OCI-M1 (cell line): ENCODE measurements at regions not wholly inside any gene's neighbourhood (a gene's known extent, or its start where the extent isn't known, plus 50 kb on each side); places are given as distances from the start of the nearest gene placed in this dataset.
A peak's percentile ranks its signal among the peaks of the same experiment; 100 is the strongest.

Source experiments
- DNase-seq: peaks from one replicate; lab custom pipeline; 2025; lab: John Stamatoyannopoulos, UW

DNA sequence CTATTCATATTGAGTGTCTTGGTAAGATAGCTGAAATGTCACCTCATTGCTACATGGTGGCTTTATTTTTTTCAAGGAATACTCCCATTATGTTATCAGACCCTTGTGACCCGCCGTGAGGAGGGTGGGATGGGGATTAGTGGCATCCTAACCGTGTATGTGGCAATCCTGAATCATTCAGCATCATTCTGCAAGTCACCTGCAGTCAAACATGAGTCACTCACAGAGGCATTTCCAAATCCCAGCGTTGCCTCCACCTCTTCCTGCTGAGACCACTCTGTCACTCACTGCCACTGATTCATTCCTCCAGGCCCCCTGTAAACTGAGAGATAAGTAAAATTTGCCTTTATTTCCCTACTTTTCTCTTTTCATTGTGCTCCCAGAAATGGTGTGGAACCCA lies 307.4 kb upstream of the KLHL29 start:
- no peak for DNase-seq

GRCh38 chr2:23078784-23079434 lies 306.1 kb upstream of the KLHL29 start:
- no peak for DNase-seq

DNA sequence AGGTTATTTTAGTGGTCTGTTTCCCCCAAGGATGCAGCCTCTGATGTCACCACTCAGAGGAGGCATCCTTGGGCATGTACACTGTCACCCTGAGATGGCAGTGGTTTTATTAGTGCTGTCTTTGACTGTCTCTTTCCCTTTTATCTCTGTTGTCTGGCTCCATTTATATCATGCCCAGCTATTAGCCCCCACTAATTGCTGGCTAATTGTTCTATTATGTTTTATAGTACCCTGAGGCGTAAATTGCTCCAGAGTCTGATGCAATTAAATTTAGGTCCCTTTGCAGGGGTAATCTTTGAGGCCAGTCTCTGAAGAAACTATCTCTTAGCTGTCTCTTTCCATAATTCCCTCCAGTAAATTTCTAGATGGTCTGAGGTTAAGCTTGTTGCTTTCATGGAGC lies 301.0 kb upstream of the KLHL29 start:
- no peak for DNase-seq

DNA sequence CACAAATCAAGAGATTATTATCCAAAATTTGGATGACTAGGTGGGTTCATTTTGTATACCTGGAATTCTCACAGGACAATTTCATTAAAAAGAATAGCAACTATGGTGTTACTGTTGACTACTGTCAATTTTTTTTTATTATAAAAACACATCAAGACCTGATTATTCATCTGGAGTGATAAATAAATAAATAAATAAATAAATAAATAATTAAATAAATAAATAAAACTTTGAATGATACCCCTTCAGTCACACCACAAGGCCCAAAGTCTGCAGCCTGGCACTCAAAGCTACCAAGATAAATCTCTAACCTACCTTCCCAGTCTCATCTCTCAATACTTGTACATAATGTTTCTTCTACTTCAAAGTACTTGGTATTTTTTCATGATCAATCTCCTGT lies 294.0 kb upstream of the KLHL29 start:
- no peak for DNase-seq

DNA sequence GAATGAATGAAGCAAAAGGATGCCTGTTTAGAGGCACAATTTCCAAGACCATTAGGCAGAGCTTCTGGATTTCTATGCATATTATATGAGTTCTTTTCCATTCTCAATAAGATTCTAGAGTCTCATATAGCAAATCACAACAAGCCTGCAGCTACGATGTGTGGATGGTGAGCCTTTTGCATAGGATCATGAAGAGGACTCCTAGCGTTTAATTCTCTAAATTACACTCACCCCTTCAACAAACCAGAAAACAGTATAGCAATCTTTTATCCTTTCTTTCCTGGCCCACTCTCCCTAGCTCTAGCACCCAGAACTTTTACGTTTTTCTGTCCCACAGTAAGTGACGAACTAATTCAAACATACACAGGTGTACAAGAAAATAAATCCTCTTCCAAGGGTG lies 293.1 kb upstream of the KLHL29 start:
- no peak for DNase-seq

DNA sequence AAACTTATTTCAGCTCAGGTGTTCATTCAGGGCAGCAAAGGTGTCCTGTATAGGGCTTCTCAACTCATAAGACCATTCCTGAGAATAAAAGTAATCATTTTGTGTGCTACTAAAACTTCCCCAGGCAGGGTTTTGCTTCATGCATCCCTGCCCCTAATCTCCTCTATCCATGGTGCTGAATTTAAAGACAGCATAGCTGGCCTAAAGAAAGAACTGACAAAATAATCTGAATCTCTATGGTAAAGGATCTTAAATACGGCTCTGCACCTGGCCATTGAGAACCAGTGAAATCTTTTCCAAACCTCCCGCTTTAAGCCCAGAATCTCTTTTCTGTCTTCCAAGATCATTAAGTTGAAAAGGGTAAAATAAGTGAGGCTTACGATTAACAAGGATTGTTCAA lies 292.1 kb upstream of the KLHL29 start:
- peak; percentile 30 for DNase-seq

DNA sequence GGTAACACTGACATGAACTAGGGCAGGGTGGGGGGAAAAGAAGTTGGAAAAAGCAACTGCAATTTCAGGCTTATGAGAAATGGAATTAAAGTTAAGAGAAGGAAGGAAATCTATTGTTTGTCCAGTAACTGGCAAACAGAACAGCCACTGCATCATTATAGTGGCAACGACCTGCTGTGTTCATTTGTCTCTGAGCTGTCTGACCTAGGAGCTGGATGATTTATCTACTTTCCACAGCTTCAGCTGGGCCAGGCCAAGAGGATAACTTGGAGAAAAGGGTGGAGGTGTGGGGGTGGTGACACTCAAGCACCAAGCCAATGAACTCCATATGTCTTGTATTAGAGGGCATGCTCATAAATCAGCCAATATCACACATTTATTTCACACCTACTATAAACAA lies 291.5 kb upstream of the KLHL29 start:
- no peak for DNase-seq

GRCh38 chr2:23096906-23097602 lies 287.9 kb upstream of the KLHL29 start:
- no peak for DNase-seq

- no peak for DNase-seq
These were observed 284.6 kb upstream of the KLHL29 start for GRCh38 chr2:23100406-23100805.

DNA sequence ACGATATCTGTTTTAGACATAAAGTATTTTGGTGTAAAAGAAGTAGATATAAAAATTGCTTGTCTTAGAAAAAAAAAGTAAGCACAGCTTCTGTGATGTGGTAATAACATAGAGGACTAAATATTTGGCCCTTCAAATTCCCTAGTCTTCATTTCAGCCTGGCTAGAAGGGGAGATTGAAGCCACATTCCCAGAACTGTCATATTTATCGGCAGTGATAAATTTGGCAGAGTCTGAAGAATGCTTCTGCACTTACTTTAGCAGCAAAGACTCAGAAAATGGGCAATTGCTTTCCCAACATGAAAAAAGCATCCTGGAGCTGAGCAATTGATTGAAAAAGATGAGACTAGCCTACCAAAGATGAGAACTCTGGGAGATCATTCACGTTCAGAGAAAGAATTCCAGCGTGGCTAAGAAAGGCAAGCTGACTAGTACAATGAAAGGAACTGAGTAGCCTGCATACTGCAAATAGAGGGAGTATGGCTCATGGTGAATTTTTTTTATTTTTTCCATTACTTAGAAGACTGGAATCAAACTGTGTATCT lies 278.7 kb upstream of the KLHL29 start:
- no peak for DNase-seq

- no peak for DNase-seq
These were observed 277.5 kb upstream of the KLHL29 start for GRCh38 chr2:23107327-23107941.

GRCh38 chr2:23111263-23111662 lies 273.7 kb upstream of the KLHL29 start:
- DNase-seq: no peak

DNA sequence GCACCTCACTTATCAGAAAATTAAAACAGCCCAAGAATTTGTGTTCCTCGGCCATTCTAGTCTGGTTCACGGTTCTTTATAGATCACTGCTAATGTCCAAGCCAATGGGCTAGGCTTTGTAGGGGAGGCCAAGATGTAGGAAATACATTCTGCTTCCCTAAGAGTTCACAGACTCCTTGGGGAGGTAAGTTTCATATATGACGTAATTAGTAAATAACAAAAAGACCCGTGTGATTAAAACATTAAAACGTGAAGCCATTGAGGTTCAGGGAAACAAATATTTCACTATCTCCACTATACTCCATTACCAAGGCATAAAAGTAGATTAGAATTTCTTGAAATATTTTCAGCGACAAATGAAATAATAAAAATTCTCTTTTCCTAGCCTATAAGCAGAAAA lies 272.5 kb upstream of the KLHL29 start:
- no peak for DNase-seq

DNA sequence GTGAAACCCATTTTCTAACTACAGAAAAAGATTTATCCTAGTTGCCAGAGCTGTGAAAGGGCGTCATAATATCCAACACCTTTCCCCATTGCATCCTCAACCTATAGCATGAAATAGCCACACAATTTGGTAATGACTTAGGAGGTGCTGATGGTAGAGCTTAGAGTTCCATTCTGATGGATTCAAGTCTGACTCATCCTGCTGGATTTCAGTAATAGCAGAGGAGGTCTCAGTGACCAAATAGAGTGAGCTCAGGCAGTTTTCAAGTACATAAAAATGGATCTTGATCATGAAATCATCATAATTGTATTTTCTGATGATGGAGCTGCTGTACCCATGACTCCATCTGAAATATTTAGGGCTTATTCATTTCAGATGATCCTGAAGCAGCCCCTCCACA lies 270.7 kb upstream of the KLHL29 start:
- DNase-seq: no peak

DNA sequence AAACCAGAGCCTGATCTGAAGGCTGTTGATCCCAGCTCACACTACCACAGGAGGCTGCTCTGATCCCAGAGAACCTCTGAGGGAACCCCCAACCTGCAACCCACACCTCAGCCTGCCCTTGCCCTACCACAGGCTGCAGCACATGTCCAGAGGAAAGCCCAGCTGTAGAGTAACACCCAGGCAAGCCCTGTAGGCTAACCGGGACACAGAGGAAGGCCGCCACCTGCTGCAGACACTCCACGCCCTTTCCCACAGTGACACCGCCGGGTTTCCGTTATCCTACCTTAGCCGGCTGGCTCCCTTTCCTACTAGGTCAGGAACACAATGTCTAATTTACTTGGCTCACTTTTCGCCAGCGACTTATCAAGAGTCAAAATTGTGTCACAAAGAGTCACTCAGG lies 266.7 kb upstream of the KLHL29 start:
- DNase-seq: no peak

- no peak for DNase-seq
These were observed 266.1 kb upstream of the KLHL29 start for GRCh38 chr2:23118894-23119293.

DNA sequence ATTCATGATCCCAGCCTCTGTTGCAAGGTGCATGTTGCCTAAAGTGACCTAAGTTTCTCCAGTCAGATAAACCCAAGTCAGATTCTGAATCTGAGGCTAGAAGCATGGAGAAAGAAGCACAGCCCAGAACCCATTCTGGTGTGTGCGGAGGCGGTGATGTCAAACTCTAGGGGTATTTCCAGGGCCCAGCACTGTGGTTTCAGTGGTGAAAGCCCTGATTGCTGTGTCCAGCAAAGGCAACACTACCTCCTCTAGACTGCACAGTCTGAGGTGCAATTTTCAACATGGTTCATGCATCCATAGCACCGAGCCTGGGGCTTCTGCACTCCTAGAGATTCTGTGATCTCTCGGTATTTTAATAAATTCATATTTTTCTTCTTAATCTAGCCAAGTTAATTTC lies 264.8 kb upstream of the KLHL29 start:
- no peak for DNase-seq

DNA sequence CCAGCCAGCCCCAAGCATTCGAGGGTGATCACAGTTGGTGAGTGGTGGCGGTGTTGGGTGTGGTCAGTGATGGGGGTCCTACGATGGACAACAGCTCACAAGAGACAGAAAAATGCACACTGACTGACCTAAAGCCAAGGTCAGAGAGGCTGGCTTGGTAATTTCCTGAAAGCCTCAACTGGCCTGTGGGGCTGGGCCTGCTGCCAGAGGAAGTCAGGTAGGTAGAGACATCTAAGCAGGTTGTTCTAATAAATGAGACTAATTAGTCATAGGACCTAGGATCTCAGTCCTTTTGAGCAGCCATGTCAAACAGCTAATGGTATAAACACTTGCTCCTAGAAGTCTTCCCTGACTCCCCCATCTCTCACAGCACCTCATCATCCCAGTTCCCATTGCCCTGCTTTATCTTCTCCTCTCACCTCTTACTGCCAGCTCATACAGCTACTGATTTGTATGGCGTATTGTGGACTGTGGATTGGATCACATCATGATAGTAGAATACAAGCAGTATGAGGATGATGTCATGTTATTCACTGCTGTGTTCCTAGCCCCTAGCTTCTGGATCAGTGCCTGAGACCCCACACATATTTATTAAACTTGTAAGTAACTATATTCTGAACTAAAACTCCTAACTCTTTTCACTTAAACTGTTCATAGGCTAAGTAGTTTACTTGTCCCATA lies 262.9 kb upstream of the KLHL29 start:
- DNase-seq: no peak

DNA sequence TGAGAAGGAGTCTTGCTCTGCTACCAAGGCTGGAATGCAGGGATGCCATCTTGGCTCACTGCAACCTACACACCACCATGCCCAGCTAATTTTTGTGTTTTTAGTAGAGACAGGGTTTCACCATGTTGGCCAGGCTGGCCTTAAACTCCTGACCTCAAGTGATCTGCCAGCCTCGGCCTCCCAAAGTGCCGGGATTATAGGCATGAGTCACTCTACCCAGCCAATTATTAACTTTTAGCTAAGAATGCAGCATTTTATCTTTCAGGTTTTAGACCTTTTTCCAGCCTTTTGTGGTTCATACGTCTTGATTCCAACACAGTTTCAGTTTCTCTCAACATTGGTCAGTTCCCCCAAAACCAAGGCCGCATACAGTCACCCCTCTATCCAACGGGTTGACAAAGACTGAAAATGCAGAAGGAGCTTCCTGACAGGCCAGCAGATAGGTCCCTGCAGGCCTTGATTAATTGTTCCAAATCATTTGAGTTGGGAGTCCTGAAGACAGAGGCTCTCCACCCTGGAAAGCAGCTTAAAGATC lies 262.2 kb upstream of the KLHL29 start:
- no peak for DNase-seq

GRCh38 chr2:23123686-23124085 lies 261.3 kb upstream of the KLHL29 start:
- DNase-seq: no peak

GRCh38 chr2:23124214-23124750 lies 260.7 kb upstream of the KLHL29 start:
- no peak for DNase-seq

DNA sequence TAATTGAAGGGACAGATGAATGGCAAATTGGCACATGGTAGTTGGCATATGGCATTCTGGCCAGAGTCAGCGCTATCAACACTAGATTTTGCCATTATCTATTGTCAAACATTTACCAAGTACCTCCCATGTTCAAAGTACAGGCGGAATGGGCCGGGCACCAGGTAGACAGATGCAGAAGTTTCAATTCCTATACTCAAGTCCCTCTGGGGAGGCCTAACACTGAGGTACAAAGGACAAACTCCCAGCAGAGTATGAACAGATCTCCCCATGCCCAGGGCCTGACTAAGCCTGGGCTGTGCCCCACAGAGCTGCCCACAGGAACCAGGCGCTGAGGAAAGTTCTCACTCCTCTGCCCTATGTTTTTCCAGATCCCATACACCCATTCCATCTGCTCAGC lies 257.5 kb upstream of the KLHL29 start:
- no peak for DNase-seq
